MM.1S (cell line): ENCODE measurements at regions not wholly inside any gene's neighbourhood (a gene's known extent, or its start where the extent isn't known, plus 50 kb on each side); places are given as distances from the start of the nearest gene placed in this dataset.

Experiments used
- DNase-seq: peaks from one replicate; pipeline ENCODE4 v3.0.0-alpha.2; 2015
- H2AFZ ChIP-seq: fragments of 300-600 bp; sonication (generic); 2 replicates; pipeline ENCODE4 v1.6.0; 2016; ENCODE audit warnings: antibody characterized with exemption, low read length
- H3F3A ChIP-seq: fragments of 300-600 bp; sonication (generic); 2 replicates; pipeline ENCODE4 v1.6.1; 2016; ENCODE audit warnings: mild to moderate bottlenecking, antibody characterized with exemption, low read length, moderate library complexity, mixed read lengths; ENCODE audit not compliant: insufficient read depth
- H3K27ac ChIP-seq: fragments of 300-600 bp; sonication (generic); 2 replicates; pipeline ENCODE4 v1.5.1; 2016; ENCODE audit warnings: mild to moderate bottlenecking, low read length
- H3K27me3 ChIP-seq: fragments of 300-600 bp; sonication (generic); replicated peaks from 2 replicates; pipeline ENCODE4 v1.6.0; 2016; ENCODE audit warnings: low read length; ENCODE audit not compliant: insufficient read depth
- H3K36me3 ChIP-seq: fragments of 300-600 bp; sonication (generic); replicated peaks from 2 replicates; pipeline ENCODE4 v1.6.1; 2016; ENCODE audit warnings: mild to moderate bottlenecking, low read length, mixed read lengths; ENCODE audit not compliant: insufficient read depth
- H3K4me1 ChIP-seq: fragments of 300-600 bp; sonication (generic); 2 replicates; pipeline ENCODE4 v1.6.1; 2016; ENCODE audit warnings: low read length, mixed read lengths
- H3K4me2 ChIP-seq: fragments of 300-600 bp; sonication (generic); 2 replicates; pipeline ENCODE4 v1.6.0; 2016; ENCODE audit warnings: low read depth, low read length
- H3K4me3 ChIP-seq: fragments of 300-600 bp; sonication (generic); 2 replicates; pipeline ENCODE4 v1.5.1; 2016; ENCODE audit warnings: low read length, mixed read lengths
- H3K79me2 ChIP-seq: fragments of 300-600 bp; sonication (generic); 2 replicates; pipeline ENCODE4 v1.6.1; 2016; ENCODE audit warnings: mixed run types, low read length, mixed read lengths
- H3K9ac ChIP-seq: fragments of 300-600 bp; sonication (generic); 2 replicates; pipeline ENCODE4 v1.6.1; 2016; ENCODE audit warnings: low read length, mixed read lengths
- H3K9me2 ChIP-seq: fragments of 300-600 bp; sonication (generic); replicated peaks from 2 replicates; pipeline ENCODE4 v1.6.1; 2016; ENCODE audit warnings: mild to moderate bottlenecking, low read length, mixed read lengths; ENCODE audit not compliant: insufficient read depth
- H3K9me3 ChIP-seq: fragments of 300-600 bp; sonication (generic); replicated peaks from 2 replicates; pipeline ENCODE4 v1.6.1; 2016; ENCODE audit warnings: mild to moderate bottlenecking, low read length, mixed read lengths; ENCODE audit not compliant: insufficient read depth
- H4K20me1 ChIP-seq: fragments of 300-600 bp; sonication (generic); 2 replicates; pipeline ENCODE4 v1.6.1; 2016; ENCODE audit warnings: mild to moderate bottlenecking, low read length, moderate library complexity, mixed read lengths; ENCODE audit not compliant: insufficient read depth
- EZH2 ChIP-seq: fragments of 300-600 bp; sonication (generic); optimal IDR thresholded peaks from 2 replicates; pipeline ENCODE3; 2017; ENCODE audit warnings: low read depth, mild to moderate bottlenecking, antibody characterized with exemption, low read length, mixed read lengths
- EZH2phosphoT487 ChIP-seq: fragments of 300-600 bp; sonication (generic); IDR thresholded peaks from 2 replicates; pipeline ENCODE4 v1.6.1; 2018; ENCODE audit warnings: antibody characterized with exemption, low read length
- TF ChIP-seq, protein P1 (sequence below): fragments of 300-600 bp; sonication (generic); IDR thresholded peaks from 2 replicates; pipeline ENCODE4 v1.5.1; 2016; ENCODE audit warnings: antibody characterized with exemption, low read length, mixed read lengths

DNA sequence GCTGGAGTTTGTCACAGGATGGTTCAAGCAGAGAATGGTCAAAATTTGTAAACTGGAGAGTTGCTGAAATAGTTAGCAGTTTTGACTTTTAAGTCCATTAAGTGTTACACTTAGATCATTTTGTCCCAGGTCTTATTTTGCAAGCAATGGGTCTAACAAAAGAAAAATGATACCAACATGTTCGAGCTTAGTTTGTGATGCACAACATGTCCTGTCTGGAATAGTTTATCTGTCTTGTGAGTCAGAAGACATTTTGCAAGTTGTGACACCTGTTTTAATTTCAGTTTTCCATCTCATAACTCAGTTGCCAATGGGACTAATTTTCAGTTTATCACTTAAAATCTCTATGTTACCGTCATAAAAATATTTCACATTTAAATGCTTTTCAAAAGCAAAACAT, 929.8 kb downstream of the CDH18 start:
- Histone ChIP-seq H3K4me1 (no peaks in the 10 kb centered on the region), H3K4me3 (no peak overlapping the region), H3K79me2 (no peaks in the 10 kb centered on the region), H3F3A (no peaks in the 10 kb centered on the region), H3K4me2 (no peak overlapping the region), H2AFZ (no peak overlapping the region), H3K9me2 (no peaks in the 10 kb centered on the region), H4K20me1 (no peaks in the 10 kb centered on the region), H3K9me3 (no peaks in the 10 kb centered on the region), H3K36me3 (no peaks in the 10 kb centered on the region), H3K9ac (no peak overlapping the region), H3K27ac (no peak overlapping the region), H3K27me3 (no peaks in the 10 kb centered on the region)
- DNase-seq = no peak
- TF ChIP-seq EZH2 (no peak), EZH2phosphoT487 (no peak)
- TF ChIP-seq, protein P1, sequence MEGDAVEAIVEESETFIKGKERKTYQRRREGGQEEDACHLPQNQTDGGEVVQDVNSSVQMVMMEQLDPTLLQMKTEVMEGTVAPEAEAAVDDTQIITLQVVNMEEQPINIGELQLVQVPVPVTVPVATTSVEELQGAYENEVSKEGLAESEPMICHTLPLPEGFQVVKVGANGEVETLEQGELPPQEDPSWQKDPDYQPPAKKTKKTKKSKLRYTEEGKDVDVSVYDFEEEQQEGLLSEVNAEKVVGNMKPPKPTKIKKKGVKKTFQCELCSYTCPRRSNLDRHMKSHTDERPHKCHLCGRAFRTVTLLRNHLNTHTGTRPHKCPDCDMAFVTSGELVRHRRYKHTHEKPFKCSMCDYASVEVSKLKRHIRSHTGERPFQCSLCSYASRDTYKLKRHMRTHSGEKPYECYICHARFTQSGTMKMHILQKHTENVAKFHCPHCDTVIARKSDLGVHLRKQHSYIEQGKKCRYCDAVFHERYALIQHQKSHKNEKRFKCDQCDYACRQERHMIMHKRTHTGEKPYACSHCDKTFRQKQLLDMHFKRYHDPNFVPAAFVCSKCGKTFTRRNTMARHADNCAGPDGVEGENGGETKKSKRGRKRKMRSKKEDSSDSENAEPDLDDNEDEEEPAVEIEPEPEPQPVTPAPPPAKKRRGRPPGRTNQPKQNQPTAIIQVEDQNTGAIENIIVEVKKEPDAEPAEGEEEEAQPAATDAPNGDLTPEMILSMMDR = no peak

DNA sequence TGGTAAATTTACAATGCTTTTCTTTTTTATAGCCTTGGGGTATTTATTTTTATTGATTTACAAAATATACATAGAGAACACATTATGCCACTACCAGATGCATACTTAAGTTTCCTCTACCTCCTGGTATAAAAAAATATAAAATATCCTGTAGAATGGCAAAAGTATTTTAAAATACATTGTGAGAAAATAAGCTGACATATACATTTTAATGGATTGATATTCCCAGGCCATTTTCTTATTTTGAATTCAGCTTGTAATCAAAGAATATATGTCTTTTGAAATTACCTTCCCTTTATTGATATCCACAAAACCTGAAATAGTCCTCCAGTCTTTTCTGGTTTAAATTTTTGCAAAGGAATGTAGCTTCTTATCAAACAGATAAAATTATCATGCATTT, 923.9 kb downstream of the CDH18 start:
- Histone ChIP-seq H3K79me2 (no peaks in the 10 kb centered on the region), H3K4me1 (no peaks in the 10 kb centered on the region), H3K9ac (no peak overlapping the region), H3K36me3 (no peaks in the 10 kb centered on the region), H3K4me3 (no peak overlapping the region), H3K9me3 (no peaks in the 10 kb centered on the region), H3K27ac (no peak overlapping the region), H3F3A (no peaks in the 10 kb centered on the region), H3K4me2 (no peak overlapping the region), H4K20me1 (no peaks in the 10 kb centered on the region), H3K9me2 (no peaks in the 10 kb centered on the region), H3K27me3 (no peaks in the 10 kb centered on the region), H2AFZ (no peak overlapping the region)
- TF ChIP-seq EZH2 = no peak
- TF ChIP-seq EZH2phosphoT487 = no peak
- TF ChIP-seq, protein P1 = no peak
- no peak for DNase-seq

DNA sequence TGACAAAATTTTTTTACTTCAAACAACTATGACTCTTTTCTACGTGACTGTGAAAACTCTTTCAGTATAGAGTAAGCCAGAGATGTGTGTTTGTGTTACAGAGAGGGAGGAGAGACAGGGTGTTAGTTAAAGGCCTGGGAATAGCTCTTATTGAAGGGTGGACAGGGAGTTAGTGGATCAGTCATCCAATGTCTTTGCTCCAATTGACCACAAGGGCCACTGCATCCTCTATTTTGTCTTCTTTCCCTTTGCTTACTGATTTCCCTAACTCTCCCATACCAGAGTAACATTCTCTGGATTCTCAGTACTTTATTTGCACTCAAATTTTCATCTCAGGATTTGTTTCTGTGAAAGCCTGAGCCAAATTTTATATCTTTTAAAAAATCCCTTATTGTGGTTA, 920.3 kb downstream of the CDH18 start:
- H3K27me3 ChIP-seq = no peaks in the 10 kb centered on the region
- TF ChIP-seq, protein P1 = no peak
- TF ChIP-seq EZH2phosphoT487 (no peak), EZH2 (no peak)
- H3K4me1 ChIP-seq = no peaks in the 10 kb centered on the region
- H3K27ac ChIP-seq = no peak overlapping the region
- no peaks in the 10 kb centered on the region for H3K9me2 ChIP-seq
- H3K9me3 ChIP-seq = no peaks in the 10 kb centered on the region
- no peaks in the 10 kb centered on the region for H3K36me3 ChIP-seq
- no peak overlapping the region for H3K9ac ChIP-seq
- H4K20me1 ChIP-seq = no peaks in the 10 kb centered on the region
- no peak overlapping the region for H2AFZ ChIP-seq
- no peak for DNase-seq
- H3F3A ChIP-seq = no peaks in the 10 kb centered on the region
- no peaks in the 10 kb centered on the region for H3K79me2 ChIP-seq
- H3K4me3 ChIP-seq = no peak overlapping the region
- no peak overlapping the region for H3K4me2 ChIP-seq
